ENCODE measurements at regions not wholly inside any gene's neighbourhood (a gene's known extent, or its start where the extent isn't known, plus 50 kb on each side); places are given as distances from the start of the nearest gene placed in this dataset.
A peak's percentile ranks its signal among the peaks of the same experiment; 100 is the strongest.

- no peak for TF ChIP-seq RUNX3 (IDR thresholded peaks at IDR 0.05; ENCODE audit: low read length)
- TF ChIP-seq MYC (IDR thresholded peaks at IDR 0.05; ENCODE audit: insufficient read depth, insufficient read length, insufficient replicate concordance, low read length, severe bottlenecking) = no peak
- TF ChIP-seq CBX3 (IDR thresholded peaks at IDR 0.05; ENCODE audit: borderline replicate concordance, low read depth) = no peak
- TF ChIP-seq POU2F2 (IDR thresholded peaks at IDR 0.05; ENCODE audit: borderline replicate concordance, low read depth, low read length) = no peak
- SMC1A ChIA-PET (ENCODE audit: uncharacterized antibody, unreplicated experiment) = interaction anchor here (0.7 to 2.1 kb wide), 11 partner anchors 11 to 138 kb away, joined by 3 to 11 read pairs (median 3); partner anchors contain the start of gene TPR
- Histone ChIP-seq H3K9me3 (replicated peaks; ENCODE audit: control insufficient read depth, insufficient read depth, low read length) (no peaks in the 10 kb centered on the region), H2AFZ (ENCODE audit: control insufficient read depth, low read depth, low read length) (peak overlapping the region; percentile 93), H3K27ac (ENCODE audit: control insufficient read depth, insufficient read depth) (peak overlapping the region; percentile 55), H3K4me1 (ENCODE audit: control insufficient read depth, insufficient read depth, low read length) (peaks cover 13% of the 10 kb centered on the region), H3K9ac (ENCODE audit: control insufficient read depth, insufficient read depth, low read length) (no peak overlapping the region), H3K4me3 (no peak overlapping the region), H3K27me3 (replicated peaks in 1 of 2; ENCODE audit: control insufficient read depth in 2 of 2, insufficient read depth in 2 of 2, low read length in 1 of 2) (no peaks in the 10 kb centered on the region), H3K4me2 (ENCODE audit: control insufficient read depth, insufficient read depth) (no peak overlapping the region), H4K20me1 (ENCODE audit: control insufficient read depth, insufficient read depth) (no peaks in the 10 kb centered on the region), H3K79me2 (ENCODE audit: control insufficient read depth, insufficient read depth, low read length) (no peaks in the 10 kb centered on the region), H3K36me3 (ENCODE audit: control insufficient read depth in 2 of 2, insufficient read depth in 2 of 2, low read length in 1 of 2) (no peaks in the 10 kb centered on the region)
- RAD21 ChIA-PET (ENCODE audit: unreplicated experiment) = interaction anchor here (0.6 to 1.6 kb wide), 4 partner anchors 25 to 131 kb away, joined by 3 read pairs; no protein-coding TSS in a partner anchor
- peak; percentile 33 for ATAC-seq
- DNase-seq (ENCODE audit: low read depth, low spot score) = no peak
- no TSS peak for BruUV-seq (replicated peaks)
- POLR2A ChIA-PET = interaction anchor here (1.0 to 1.2 kb wide), 2 partner anchors 11 to 14 kb away, joined by 3 read pairs; no protein-coding TSS in a partner anchor
- WGBS (ENCODE audit: insufficient coverage, insufficient replicate concordance, low lambda C conversion rate, missing lambda C conversion rate) = 55% methylated on average over 3 of the region's 3 CpGs
- CTCF ChIA-PET = interaction anchor here (0.6 to 1.5 kb wide), 8 partner anchors 12 to 561 kb away, joined by 3 to 5 read pairs (median 4); no protein-coding TSS in a partner anchor
- no peak for FAIRE-seq
- intact Hi-C loops (cut with micrococcal nuclease; ENCODE audit: unreplicated experiment) = no loop called here
- in situ Hi-C loops (cut with MboI) = no loop called here
These were observed 52.0 kb upstream of the PDC start for GRCh38 chr1:186512698-186513457.
